ENCODE measurements at regions not wholly inside any gene's neighbourhood (a gene's known extent, or its start where the extent isn't known, plus 50 kb on each side); places are given as distances from the start of the nearest gene placed in this dataset.

GRCh38 chr5:39541920-39542319 is 117.1 kb upstream of the DAB2 start:
- POLR2A ChIA-PET, result no interaction called here

DNA sequence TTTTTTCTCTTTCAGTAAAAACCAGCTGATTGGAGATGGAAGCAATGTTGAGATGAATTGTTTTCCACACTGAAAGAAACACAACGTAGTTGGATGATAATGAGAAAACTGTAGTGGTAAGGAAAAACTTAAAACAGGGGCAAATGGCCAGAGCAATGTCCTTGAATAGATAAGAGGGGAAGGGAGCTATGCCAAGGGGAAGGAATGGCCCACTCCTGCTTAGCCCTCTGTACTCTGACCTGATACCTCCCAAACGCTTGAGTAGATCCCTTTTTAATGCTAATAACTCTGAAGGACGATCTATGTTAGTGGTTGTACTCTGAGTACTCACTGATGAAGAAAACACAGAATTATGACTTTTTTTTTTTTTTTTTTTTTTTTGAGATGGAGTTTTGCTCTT is 114.7 kb upstream of the DAB2 start:
- TF ChIP-seq HDGF (IDR thresholded peaks at IDR 0.05; ENCODE audit: borderline replicate concordance) (no peak), FOXK2 (IDR thresholded peaks at IDR 0.05) (no peak), PKNOX1 (IDR thresholded peaks at IDR 0.05) (no peak), FOXM1 (IDR thresholded peaks at IDR 0.05; ENCODE audit: borderline replicate concordance) (no peak)

More at GRCh38 chr5:39541920-39542319, 117.1 kb upstream of the DAB2 start:
- CTCF ChIA-PET, result interaction anchor here (0.9 to 1.8 kb wide), 2 partner anchors 82 to 166 kb away, joined by 3 to 8 read pairs; no protein-coding TSS in a partner anchor
- TF ChIP-seq ARNT (IDR thresholded peaks at IDR 0.05), result no peak
- TF ChIP-seq FOXM1 (IDR thresholded peaks at IDR 0.05; ENCODE audit: borderline replicate concordance), result no peak
- TF ChIP-seq CTBP1 (IDR thresholded peaks at IDR 0.05; ENCODE audit: borderline replicate concordance), result no peak
- TF ChIP-seq ELF4 (IDR thresholded peaks at IDR 0.05), result no peak
- no peak for DNase-seq (ENCODE audit: extremely low spot score)

GRCh38 chr5:39534690-39535089 is 109.9 kb upstream of the DAB2 start:
- POLR2A ChIA-PET, result no interaction called here
- TF ChIP-seq SUZ12 (IDR thresholded peaks at IDR 0.05), result no peak
- TF ChIP-seq ARNT (IDR thresholded peaks at IDR 0.05), result no peak
- TF ChIP-seq FOXM1 (IDR thresholded peaks at IDR 0.05; ENCODE audit: borderline replicate concordance), result no peak
- no peak for TF ChIP-seq PKNOX1 (IDR thresholded peaks at IDR 0.05)
- no peak for TF ChIP-seq HDGF (IDR thresholded peaks at IDR 0.05; ENCODE audit: borderline replicate concordance)
- no peak for TF ChIP-seq CTBP1 (IDR thresholded peaks at IDR 0.05; ENCODE audit: borderline replicate concordance)
- TF ChIP-seq TARDBP (IDR thresholded peaks at IDR 0.05), result no peak
- TF ChIP-seq ELF4 (IDR thresholded peaks at IDR 0.05), result no peak
- TF ChIP-seq FOXK2 (IDR thresholded peaks at IDR 0.05), result no peak
- no peak for TF ChIP-seq NFRKB (IDR thresholded peaks at IDR 0.05)
- TF ChIP-seq FOXA1 (IDR thresholded peaks at IDR 0.05), result no peak
- no peak for TF ChIP-seq BHLHE40 (IDR thresholded peaks at IDR 0.05; ENCODE audit: borderline replicate concordance)
- TF ChIP-seq SP1 (IDR thresholded peaks at IDR 0.05), result no peak
- TF ChIP-seq LEF1 (IDR thresholded peaks at IDR 0.05; ENCODE audit: borderline replicate concordance), result no peak
- no peak for TF ChIP-seq L3MBTL2 (conservative IDR thresholded peaks at IDR 0.05)
- TF ChIP-seq ZNF384 (IDR thresholded peaks at IDR 0.05), result no peak
- DNase-seq (ENCODE audit: extremely low spot score), result no peak
- CTCF ChIA-PET, result no interaction called here

More for the DNA sequence above, 114.7 kb upstream of the DAB2 start:
- ChIA-PET CTCF (interaction anchor here (0.6 kb wide), 1 partner anchor 15 kb away, joined by 3 read pairs; no protein-coding TSS in a partner anchor), POLR2A (no interaction called here)
- no peak for DNase-seq (ENCODE audit: extremely low spot score)

- POLR2A ChIA-PET, result no interaction called here
- no peak for DNase-seq (ENCODE audit: extremely low spot score)
- CTCF ChIA-PET, result no interaction called here
- TF ChIP-seq HDGF (IDR thresholded peaks at IDR 0.05; ENCODE audit: borderline replicate concordance), result no peak
- no peak for TF ChIP-seq FOXK2 (IDR thresholded peaks at IDR 0.05)
- no peak for TF ChIP-seq BHLHE40 (IDR thresholded peaks at IDR 0.05; ENCODE audit: borderline replicate concordance)
- TF ChIP-seq NFRKB (IDR thresholded peaks at IDR 0.05), result no peak
- TF ChIP-seq ARNT (IDR thresholded peaks at IDR 0.05), result no peak
- TF ChIP-seq FOXM1 (IDR thresholded peaks at IDR 0.05; ENCODE audit: borderline replicate concordance), result no peak
- no peak for TF ChIP-seq SP1 (IDR thresholded peaks at IDR 0.05)
- no peak for TF ChIP-seq ZNF384 (IDR thresholded peaks at IDR 0.05)
- TF ChIP-seq FOXA1 (IDR thresholded peaks at IDR 0.05), result no peak
- TF ChIP-seq L3MBTL2 (conservative IDR thresholded peaks at IDR 0.05), result no peak
- TF ChIP-seq ELF4 (IDR thresholded peaks at IDR 0.05), result no peak
- no peak for TF ChIP-seq PKNOX1 (IDR thresholded peaks at IDR 0.05)
- TF ChIP-seq SUZ12 (IDR thresholded peaks at IDR 0.05), result no peak
- no peak for TF ChIP-seq LEF1 (IDR thresholded peaks at IDR 0.05; ENCODE audit: borderline replicate concordance)
- no peak for TF ChIP-seq TARDBP (IDR thresholded peaks at IDR 0.05)
- no peak for TF ChIP-seq CTBP1 (IDR thresholded peaks at IDR 0.05; ENCODE audit: borderline replicate concordance)
These were observed 109.0 kb upstream of the DAB2 start for GRCh38 chr5:39533749-39534148.

DNA sequence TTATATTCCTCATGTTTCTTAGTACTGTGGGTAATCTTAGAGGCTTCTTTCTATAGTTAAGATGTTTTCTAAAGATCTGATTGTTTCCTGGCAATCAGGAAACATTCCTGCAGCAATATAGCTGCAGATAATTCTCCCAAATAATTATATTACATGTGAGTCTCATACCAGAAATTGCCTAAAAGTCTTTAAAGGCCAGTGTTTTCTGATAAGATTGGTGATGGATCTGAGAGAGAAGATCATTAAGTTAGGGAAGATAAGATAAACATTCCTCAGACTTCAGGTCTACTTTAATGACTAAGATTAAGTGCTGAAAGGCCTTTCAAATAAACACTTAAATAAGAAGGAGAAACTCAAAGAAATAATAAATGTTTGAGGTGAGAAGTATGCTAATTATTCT is 107.7 kb upstream of the DAB2 start:
- ChIA-PET CTCF (no interaction called here), POLR2A (no interaction called here)
- no peak for TF ChIP-seq PKNOX1 (IDR thresholded peaks at IDR 0.05)
- TF ChIP-seq TARDBP (IDR thresholded peaks at IDR 0.05), result no peak
- TF ChIP-seq SP1 (IDR thresholded peaks at IDR 0.05), result no peak
- TF ChIP-seq BHLHE40 (IDR thresholded peaks at IDR 0.05; ENCODE audit: borderline replicate concordance), result no peak
- TF ChIP-seq HDGF (IDR thresholded peaks at IDR 0.05; ENCODE audit: borderline replicate concordance), result no peak
- no peak for TF ChIP-seq CTBP1 (IDR thresholded peaks at IDR 0.05; ENCODE audit: borderline replicate concordance)
- TF ChIP-seq LEF1 (IDR thresholded peaks at IDR 0.05; ENCODE audit: borderline replicate concordance), result no peak
- no peak for TF ChIP-seq L3MBTL2 (conservative IDR thresholded peaks at IDR 0.05)
- no peak for TF ChIP-seq FOXA1 (IDR thresholded peaks at IDR 0.05)
- TF ChIP-seq ELF4 (IDR thresholded peaks at IDR 0.05), result no peak
- TF ChIP-seq ARNT (IDR thresholded peaks at IDR 0.05), result no peak
- DNase-seq (ENCODE audit: extremely low spot score), result no peak

DNA sequence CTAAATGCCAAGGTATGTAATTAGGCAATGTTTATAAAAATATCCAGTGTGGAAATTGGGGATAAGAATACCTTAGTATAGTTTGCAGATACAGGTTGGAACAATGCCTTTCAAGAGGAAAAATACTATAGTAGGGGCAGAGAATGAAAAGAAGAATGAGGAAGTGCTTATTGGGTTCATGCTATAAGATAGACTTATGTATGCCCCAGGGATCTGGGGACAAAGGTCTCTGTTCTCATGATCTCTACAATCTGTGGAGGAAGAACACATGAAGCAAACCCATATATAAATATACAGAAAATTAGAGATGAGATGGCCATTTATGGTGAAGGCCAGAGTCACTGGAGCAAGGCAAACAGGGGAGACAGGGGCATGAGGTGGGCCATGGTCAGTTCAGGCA is 106.5 kb upstream of the DAB2 start:
- TF ChIP-seq SP1 (IDR thresholded peaks at IDR 0.05), result no peak
- no peak for TF ChIP-seq LEF1 (IDR thresholded peaks at IDR 0.05; ENCODE audit: borderline replicate concordance)
- no peak for TF ChIP-seq ARNT (IDR thresholded peaks at IDR 0.05)
- no peak for TF ChIP-seq ZNF384 (IDR thresholded peaks at IDR 0.05)
- no peak for TF ChIP-seq ELF4 (IDR thresholded peaks at IDR 0.05)
- no peak for TF ChIP-seq BHLHE40 (IDR thresholded peaks at IDR 0.05; ENCODE audit: borderline replicate concordance)
- no peak for TF ChIP-seq HDGF (IDR thresholded peaks at IDR 0.05; ENCODE audit: borderline replicate concordance)
- TF ChIP-seq FOXA1 (IDR thresholded peaks at IDR 0.05), result no peak
- TF ChIP-seq SUZ12 (IDR thresholded peaks at IDR 0.05), result no peak
- TF ChIP-seq TARDBP (IDR thresholded peaks at IDR 0.05), result no peak
- no peak for TF ChIP-seq PKNOX1 (IDR thresholded peaks at IDR 0.05)
- TF ChIP-seq NFRKB (IDR thresholded peaks at IDR 0.05), result no peak
- no peak for TF ChIP-seq CTBP1 (IDR thresholded peaks at IDR 0.05; ENCODE audit: borderline replicate concordance)
- TF ChIP-seq FOXK2 (IDR thresholded peaks at IDR 0.05), result no peak
- DNase-seq (ENCODE audit: extremely low spot score), result no peak
- POLR2A ChIA-PET, result no interaction called here
- CTCF ChIA-PET, result no interaction called here
